IPS DF 6.9 (cell line): ENCODE measurements at regions not wholly inside any gene's neighbourhood (a gene's known extent, or its start where the extent isn't known, plus 50 kb on each side); places are given as distances from the start of the nearest gene placed in this dataset.
"Not testable (repeated sequence)": the region's sequence is repeated elsewhere in the genome, so short reads cannot be mapped to it uniquely, and the experiment has no call there.

Experiments
- DNase-seq: peaks from one replicate; pipeline ENCODE4 v3.0.0-alpha.2; 2013; ENCODE audit warnings: low read depth, low spot score
- H3K27ac ChIP-seq: one replicate; pipeline ENCODE4 v1.5.1; 2013; ENCODE audit warnings: low read length, control low read depth
- H3K27me3 ChIP-seq: 2 replicates; pipeline ENCODE4 v1.6.1; 2013; ENCODE audit warnings: mild to moderate bottlenecking, low read length; ENCODE audit not compliant: control insufficient read depth, insufficient read depth
- H3K36me3 ChIP-seq: 2 replicates; pipeline ENCODE4 v1.6.1; 2013; ENCODE audit warnings: low read length; ENCODE audit not compliant: control insufficient read depth, insufficient read depth
- H3K4me1 ChIP-seq: 2 replicates; pipeline ENCODE4 v1.6.1; 2013; ENCODE audit warnings: low read length; ENCODE audit not compliant: control insufficient read depth, insufficient read depth
- H3K4me3 ChIP-seq: 2 replicates; pipeline ENCODE4 v1.5.1; 2013; ENCODE audit warnings: mild to moderate bottlenecking, low read length
- H3K9me3 ChIP-seq: 2 replicates; pipeline ENCODE4 v1.6.1; 2013; ENCODE audit warnings: low read length, inconsistent platforms; ENCODE audit not compliant: control insufficient read depth, insufficient read depth
- WGBS: extraction: QIAGEN DNeasy Blood & Tissue Kit; methylation state at CpG from one replicate; pipeline ENCODE4 v1.1.7; 2013; ENCODE audit warnings: mixed read lengths, missing lambda C conversion rate; ENCODE audit not compliant: insufficient read length, insufficient coverage; 5-methylcytosine and 5-hydroxymethylcytosine counted together

DNA sequence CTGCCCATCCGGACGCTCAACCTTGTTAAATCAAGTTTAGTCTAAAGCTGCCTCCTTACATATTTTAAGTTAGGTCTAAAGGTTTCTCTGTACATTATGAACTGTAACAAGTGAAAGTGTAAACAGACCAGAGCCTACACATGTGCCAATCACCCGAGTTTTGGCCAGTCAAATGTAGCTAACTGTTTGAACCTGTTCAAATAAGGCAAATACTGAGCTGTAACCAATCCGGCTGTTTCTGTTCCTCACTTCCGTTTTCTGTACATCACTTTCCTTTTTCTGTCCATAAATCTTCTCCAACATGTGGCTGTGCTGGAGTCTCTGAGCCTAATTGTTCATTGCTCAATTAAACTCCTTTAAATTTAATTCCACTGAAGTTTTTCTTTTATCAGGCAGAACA is 113.3 kb upstream of the SHISA3 start:
- WGBS = no CpG with 5 or more reads among the region's 5 CpGs

DNA sequence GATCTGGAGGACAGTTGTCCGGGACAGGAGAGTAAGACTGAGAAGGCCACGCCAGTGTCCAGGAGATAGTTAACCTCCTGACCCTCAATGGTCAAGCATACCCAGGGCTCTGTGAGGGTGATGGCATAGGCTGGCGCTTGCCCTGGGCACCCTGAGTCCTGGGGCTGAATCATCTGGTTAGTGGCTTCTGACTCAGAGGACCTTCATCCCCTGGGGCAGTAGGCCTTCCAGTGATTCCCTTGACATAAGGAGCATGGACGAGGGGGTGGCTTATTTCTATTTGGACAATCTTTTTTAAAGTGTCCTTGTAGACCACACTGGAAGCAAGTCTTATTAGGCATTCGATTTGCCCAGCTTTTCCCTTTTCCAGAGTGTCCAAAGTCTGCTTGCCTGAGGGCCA is 108.4 kb upstream of the SHISA3 start:
- not testable (repeated sequence) for H3K27me3 ChIP-seq, H3K36me3 ChIP-seq, H3K27ac ChIP-seq, H3K4me3 ChIP-seq, H3K9me3 ChIP-seq, DNase-seq, H3K4me1 ChIP-seq
- WGBS = no CpG with 5 or more reads among the region's 5 CpGs

More for the DNA sequence above, 113.3 kb upstream of the SHISA3 start:
- H3K4me3 ChIP-seq = no peak overlapping the region
- no peaks in the 10 kb centered on the region for H3K27me3 ChIP-seq
- no peak overlapping the region for H3K27ac ChIP-seq
- H3K9me3 ChIP-seq = no peaks in the 10 kb centered on the region
- no peak for DNase-seq
- no peaks in the 10 kb centered on the region for H3K36me3 ChIP-seq
- no peaks in the 10 kb centered on the region; the same call in 1 of the 2 replicates for H3K4me1 ChIP-seq

DNA sequence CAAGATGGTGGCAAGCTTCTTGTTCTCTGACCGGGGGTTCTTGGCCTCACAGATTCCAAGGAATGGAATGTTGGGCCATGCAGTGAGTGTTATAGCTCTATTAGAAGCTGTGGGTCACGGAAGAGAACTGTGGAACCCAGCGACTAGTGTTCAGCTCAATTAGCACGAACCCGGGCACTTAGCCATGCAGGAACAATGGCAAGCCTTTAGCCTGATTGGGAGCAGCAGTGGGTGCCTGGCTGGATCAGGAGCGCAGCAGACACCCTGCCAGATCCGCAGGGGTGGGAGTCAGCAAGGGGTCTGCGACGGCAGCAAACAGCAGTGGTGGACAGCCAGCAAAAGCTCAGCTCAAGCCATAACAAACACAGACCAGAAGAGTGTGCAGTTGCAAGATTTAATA is 105.1 kb upstream of the SHISA3 start:
- not testable (repeated sequence) for H3K27ac ChIP-seq, H3K4me3 ChIP-seq, H3K9me3 ChIP-seq, DNase-seq, H3K36me3 ChIP-seq, H3K4me1 ChIP-seq, H3K27me3 ChIP-seq
- no CpG with 5 or more reads among the region's 9 CpGs for WGBS

DNA sequence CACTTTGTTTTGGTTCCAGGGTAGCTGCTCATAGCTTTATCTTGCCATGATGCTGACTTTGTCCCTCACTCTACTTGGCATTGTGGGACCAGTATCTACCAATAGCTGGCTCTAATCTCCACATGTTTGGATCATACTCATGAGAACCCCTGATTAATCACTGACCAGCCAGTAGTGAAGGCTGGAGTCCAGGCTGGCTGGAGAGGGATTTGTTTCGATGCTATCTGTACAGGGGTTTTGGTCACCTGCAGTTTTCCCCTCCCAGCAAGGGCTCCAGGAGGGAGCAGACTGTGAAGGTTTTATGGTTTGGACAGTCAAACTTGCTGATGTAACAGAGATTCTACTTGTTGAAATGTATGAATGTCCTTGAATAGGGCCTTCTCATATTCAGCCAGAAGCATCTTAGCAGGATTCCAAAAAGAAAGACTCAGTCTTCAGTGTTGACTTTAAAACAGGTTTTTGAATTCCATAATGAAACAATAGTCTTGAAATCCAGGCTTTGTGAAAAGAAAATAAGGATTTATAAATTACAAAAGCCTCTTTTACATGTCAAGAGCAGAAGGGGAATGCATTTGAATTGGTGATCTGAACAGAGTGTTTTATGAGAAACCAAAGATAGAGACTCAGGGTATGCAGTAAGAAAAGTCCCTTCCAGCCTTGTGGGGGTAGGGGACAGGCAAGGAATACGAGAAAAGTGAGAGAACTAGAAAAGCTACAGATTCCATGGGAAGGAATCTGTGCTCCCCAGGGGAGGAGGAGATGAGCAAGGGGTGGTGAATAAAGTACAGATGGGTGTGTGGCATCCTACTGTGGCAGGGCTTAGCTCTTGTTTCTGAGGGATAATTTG is 103.1 kb upstream of the SHISA3 start:
- DNase-seq = peak; percentile 70
- no CpG with 5 or more reads among the region's 2 CpGs for WGBS
- Histone ChIP-seq H3K27ac (peak overlapping the region; percentile 88), H3K4me1 (peaks cover 9% of the 10 kb centered on the region; the same call in 1 of the 2 replicates), H3K9me3 (no peaks in the 10 kb centered on the region), H3K27me3 (no peaks in the 10 kb centered on the region), H3K4me3 (no peak overlapping the region), H3K36me3 (no peaks in the 10 kb centered on the region)

DNA sequence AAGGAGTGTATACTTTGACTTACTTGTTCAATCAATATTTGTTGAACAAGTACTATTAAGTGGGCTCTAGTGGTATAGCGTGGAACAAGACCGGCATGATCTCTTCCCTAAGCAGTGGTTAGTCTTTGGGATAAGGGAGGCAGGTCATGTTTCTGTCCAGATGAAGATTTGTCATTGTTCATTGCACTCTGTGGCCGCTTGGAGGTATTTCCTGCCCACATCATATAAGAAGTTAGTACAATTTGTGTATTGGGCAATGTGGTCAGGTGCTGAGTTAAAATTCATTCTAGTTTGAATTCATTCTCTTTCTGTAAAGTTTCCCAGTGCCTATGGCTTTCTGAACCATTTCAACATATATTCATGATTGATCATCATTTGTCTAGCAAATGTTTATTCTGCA is 101.1 kb upstream of the SHISA3 start:
- Histone ChIP-seq H3K4me3 (no peak overlapping the region), H3K9me3 (no peaks in the 10 kb centered on the region), H3K36me3 (no peaks in the 10 kb centered on the region), H3K27me3 (no peaks in the 10 kb centered on the region), H3K4me1 (peaks cover 9% of the 10 kb centered on the region; the same call in 1 of the 2 replicates), H3K27ac (no peak overlapping the region)
- no CpG with 5 or more reads among the region's 3 CpGs for WGBS
- no peak for DNase-seq

DNA sequence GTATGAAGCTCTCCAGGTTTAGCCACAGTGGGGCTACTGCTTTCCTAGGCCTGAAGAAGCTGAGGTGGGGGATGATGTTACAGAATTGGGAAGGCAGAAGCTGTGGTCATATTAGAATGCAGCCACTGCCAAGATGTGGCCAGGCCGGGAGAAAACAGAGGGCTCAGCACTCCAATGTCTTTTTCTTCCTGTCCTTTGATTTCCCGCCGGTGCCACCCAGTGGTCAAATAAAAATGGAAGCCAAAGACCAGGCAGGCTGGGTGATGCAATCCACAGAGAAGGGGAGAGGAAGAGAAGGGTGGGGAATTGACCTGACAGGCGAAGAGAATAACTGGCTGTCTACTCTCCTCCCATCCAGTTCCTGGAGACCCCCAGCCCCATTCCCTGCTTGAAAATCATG is 94.9 kb upstream of the SHISA3 start:
- H3K27me3 ChIP-seq = no peaks in the 10 kb centered on the region
- no peak overlapping the region for H3K27ac ChIP-seq
- H3K4me3 ChIP-seq = no peak overlapping the region
- WGBS = no CpG with 5 or more reads among the region's 4 CpGs
- H3K9me3 ChIP-seq = no peaks in the 10 kb centered on the region
- peak; percentile 47 for DNase-seq
- peaks cover 2% of the 10 kb centered on the region; the same call in 1 of the 2 replicates for H3K4me1 ChIP-seq
- H3K36me3 ChIP-seq = no peaks in the 10 kb centered on the region

DNA sequence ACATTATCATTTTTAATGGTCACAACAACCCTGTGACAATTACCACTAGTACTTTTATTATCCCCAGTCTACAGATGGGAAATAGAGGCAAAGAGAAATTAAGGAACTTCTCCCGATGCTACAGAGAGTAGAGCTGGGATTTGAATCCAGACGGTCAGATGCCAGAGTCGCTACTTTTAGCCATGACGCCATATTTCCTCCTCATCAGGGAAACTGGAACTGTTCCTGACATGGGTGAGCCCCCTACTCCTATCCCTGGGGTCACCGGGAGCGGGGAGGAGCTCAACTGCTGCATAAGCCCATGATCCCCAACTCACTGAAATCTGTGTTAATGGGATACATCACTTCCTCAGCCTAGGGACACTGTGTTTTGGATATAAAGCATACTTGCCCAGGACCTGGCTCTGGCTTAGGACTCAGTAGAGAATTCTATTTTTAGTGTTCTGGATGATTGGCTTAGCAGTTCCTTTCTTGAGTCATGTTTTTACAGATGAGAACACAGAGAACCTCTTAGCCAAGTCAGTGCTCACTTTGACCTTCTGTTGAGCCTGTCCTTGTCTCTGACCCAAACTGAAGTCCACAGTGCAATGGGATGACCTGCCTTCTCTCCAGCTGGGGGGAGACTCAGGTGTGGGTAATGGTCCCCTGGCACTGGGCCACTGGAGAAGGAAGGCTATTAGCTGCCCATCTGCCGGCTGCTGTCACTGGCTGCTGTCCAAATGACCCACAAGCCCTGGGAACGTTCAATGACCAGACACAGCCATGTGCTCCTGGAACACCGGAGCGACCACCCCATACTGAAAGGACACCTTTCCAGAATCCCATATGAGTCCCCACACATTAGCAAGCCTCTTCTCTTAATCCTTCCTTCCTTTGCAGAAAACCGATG is 90.8 kb upstream of the SHISA3 start:
- Histone ChIP-seq H3K27ac (no peak overlapping the region), H3K4me3 (no peak overlapping the region), H3K36me3 (no peaks in the 10 kb centered on the region), H3K27me3 (no peaks in the 10 kb centered on the region), H3K9me3 (no peaks in the 10 kb centered on the region), H3K4me1 (peaks cover 8% of the 10 kb centered on the region)
- DNase-seq = no peak
- no CpG with 5 or more reads among the region's 11 CpGs for WGBS

DNA sequence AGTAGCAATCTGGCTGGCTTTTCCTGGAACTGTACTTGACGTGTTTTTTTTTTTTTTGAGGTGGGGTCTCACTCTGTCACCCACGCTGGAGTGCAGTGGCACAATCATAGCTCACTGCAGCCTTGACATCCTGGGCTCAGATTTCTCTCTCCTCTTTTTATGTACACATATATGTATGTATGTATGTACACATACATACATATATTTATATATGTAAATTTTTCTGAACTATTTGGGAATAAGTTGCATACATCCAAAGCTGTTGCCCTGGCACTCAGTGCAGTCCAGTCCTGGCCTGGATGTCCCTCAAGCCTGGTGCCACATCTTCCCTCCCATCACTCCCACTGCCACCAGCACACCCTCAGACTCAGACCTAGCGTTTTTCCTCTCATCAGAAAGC is 89.0 kb upstream of the SHISA3 start:
- Histone ChIP-seq H3K27ac (no peak overlapping the region), H3K9me3 (no peaks in the 10 kb centered on the region), H3K27me3 (no peaks in the 10 kb centered on the region), H3K4me1 (peaks cover 8% of the 10 kb centered on the region; the same call in 1 of the 2 replicates), H3K36me3 (no peaks in the 10 kb centered on the region), H3K4me3 (no peak overlapping the region)
- no CpG with 5 or more reads among the region's 3 CpGs for WGBS
- DNase-seq = no peak

DNA sequence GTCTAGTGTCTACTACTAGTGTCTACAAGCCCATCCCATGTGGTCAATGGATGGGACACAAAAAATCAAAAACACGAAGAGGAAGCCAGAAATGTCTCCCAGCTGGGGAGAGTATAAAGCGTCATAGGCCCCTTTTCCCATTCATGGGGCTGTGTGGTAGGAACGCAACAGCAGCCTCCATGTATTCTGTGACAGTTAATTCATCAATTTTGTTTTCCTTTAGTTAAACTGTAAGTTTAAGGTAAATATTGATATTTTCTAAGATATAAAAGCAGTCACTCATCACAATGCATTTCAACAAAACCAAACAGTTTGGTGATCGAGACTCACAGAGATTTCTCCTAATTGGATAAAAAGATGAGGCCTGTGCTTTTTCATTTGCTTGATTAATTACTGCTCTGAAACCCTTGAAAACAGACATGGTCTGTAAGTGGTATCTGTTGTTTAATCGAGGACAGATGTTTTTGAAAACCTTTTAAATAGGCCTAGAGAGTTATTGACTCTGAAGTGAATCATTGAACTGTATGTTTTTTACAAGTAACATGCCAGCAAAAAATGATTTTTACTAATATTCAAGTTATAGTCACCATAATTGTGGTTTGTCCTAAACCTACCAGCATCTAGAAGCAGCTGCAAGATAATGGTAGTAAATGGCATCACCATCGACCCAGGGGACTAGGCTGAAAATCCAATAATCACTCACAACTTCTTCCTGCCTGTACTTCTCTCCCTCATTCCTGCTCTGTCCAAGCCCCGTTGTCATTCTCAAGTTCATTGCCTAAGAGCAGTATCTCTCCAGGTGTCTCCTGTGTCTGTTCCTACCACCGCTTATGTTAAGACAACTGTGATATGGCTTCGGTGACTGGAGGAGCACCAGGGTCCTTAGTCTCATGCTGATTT is 87.7 kb upstream of the SHISA3 start:
- no CpG with 5 or more reads among the region's 9 CpGs for WGBS
- H3K36me3 ChIP-seq = no peaks in the 10 kb centered on the region; the same call in 1 of the 2 replicates

DNA sequence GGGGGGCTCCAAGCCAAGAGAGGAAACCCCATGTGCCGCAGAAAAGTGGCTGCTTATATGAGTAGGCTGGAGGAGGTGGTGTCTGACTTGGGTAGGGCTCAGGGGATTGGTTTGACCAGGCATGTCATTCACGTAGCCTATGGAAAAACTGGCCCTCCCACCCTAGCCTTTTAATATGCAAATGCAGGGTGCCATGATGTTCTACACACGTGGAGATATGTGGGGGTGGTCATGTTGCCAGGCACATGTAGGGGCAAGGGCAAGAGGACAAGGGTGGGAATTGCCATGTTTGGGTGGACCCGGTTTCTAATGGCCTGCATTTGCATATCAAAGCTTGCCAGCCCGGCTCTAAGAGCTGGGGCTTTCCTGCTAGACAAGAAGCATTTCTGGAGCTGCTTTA is 86.9 kb upstream of the SHISA3 start:
- no peak overlapping the region for H3K27ac ChIP-seq
- no peak for DNase-seq
- H3K4me3 ChIP-seq = no peak overlapping the region
- no CpG with 5 or more reads among the region's 5 CpGs for WGBS
- no peaks in the 10 kb centered on the region; the same call in 1 of the 2 replicates for H3K36me3 ChIP-seq
- no peaks in the 10 kb centered on the region for H3K27me3 ChIP-seq
- no peaks in the 10 kb centered on the region for H3K9me3 ChIP-seq
- peaks cover 8% of the 10 kb centered on the region; the same call in 1 of the 2 replicates for H3K4me1 ChIP-seq

More for the DNA sequence above, 87.7 kb upstream of the SHISA3 start:
- Histone ChIP-seq H3K27ac (no peak overlapping the region), H3K27me3 (no peaks in the 10 kb centered on the region), H3K9me3 (no peaks in the 10 kb centered on the region), H3K4me3 (no peak overlapping the region), H3K4me1 (peaks cover 8% of the 10 kb centered on the region; the same call in 1 of the 2 replicates)
- DNase-seq = no peak
